NOMO-1 treated with DMSO at 0.1 percent for 48 hours (cell line): ENCODE measurements at regions not wholly inside any gene's neighbourhood (a gene's known extent, or its start where the extent isn't known, plus 50 kb on each side); places are given as distances from the start of the nearest gene placed in this dataset.

Source experiments
- DNase-seq: peaks from one replicate; lab custom pipeline; 2025; ENCODE audit not compliant: unreplicated experiment; lab: John Stamatoyannopoulos, UW

DNA sequence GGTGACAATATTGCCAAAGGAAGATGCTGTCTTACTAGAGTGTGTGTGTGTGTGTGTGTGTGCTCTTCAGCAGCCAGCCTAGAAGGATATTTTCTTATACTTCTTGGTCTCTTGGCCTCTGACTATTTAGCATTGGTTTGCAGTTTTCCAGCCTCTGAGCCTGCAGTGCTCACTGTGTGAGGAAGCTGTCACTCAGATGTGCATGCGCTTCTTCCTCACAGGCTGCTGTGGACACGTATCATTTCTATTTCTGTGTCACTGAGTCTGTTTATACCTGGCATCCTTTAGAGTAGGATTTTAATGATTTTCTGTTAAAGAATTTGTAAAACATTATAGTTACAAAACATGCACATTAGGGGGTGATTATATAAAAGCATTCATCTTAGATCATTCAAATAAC, 83.3 kb downstream of the ALDH8A1 start:
- DNase-seq, result no peak

DNA sequence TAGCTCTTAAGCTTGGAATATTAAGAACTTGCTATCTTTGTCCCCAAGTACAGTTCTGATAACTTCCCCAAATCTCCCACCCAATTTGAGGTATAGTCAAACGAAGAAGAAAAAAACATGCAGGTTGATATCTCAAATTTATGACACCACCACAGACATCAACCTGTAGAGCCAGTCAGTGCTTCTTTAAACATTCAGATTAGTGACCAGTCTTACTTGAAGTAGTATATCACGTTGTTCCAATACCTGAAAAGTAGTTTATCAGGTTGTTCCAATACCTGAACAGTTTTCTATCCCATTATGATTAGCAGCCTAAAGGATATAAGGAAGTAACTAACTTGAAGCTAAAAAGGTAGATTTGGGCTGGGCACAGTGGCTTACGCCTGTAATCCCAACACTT, 85.3 kb downstream of the ALDH8A1 start:
- DNase-seq, result no peak

DNA sequence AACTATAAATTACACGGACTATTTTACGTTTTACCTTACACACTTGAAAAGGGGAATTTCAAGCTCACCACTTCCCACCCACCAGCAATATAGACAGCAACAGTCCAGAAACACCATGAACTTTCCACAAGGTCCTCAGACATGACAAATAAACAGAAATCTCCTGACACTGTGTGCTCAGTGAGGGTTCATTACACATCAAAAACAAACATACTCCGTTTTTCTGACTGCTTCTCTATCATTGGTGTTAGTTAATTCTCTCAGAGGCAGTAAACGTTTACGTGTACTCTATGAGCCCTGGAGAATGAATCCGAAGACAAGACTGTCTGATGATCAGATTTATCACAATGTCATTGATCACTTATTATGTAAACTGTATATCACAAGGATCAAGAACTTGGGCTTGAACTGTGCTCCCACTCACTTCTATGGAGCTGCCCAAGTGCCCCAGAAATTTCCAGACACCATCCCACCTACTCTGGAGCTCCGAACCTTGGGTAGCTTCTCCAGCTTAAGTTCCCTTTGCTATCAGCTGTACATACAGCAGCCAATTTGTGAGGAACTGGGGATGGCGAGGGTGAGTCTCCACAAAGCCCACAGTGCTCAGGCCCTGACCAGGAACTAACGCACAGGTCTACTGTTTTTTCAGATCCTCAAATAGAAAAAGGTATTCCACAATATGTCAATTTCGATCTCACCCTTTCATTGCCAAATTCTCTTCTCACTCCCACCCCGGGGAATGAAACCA, 86.0 kb downstream of the ALDH8A1 start:
- no peak for DNase-seq

DNA sequence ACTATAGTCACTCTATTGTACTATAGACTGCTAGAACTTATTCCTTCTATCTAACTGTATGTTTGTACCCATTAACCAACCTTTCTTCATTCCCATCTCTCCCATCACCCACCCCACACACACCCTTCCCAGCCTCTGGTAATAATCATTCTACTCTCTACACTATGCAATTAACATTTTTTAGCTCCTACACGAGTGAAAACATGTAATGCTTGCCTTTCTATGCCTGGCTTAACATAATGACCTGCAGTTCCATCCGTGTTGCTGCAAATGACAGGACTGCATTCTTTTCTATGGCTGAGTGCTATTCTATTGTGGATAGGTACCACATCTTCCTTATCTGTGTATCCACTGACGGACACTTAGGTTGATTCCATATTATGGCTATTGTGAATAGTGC, 95.5 kb downstream of the ALDH8A1 start:
- DNase-seq, result no peak

DNA sequence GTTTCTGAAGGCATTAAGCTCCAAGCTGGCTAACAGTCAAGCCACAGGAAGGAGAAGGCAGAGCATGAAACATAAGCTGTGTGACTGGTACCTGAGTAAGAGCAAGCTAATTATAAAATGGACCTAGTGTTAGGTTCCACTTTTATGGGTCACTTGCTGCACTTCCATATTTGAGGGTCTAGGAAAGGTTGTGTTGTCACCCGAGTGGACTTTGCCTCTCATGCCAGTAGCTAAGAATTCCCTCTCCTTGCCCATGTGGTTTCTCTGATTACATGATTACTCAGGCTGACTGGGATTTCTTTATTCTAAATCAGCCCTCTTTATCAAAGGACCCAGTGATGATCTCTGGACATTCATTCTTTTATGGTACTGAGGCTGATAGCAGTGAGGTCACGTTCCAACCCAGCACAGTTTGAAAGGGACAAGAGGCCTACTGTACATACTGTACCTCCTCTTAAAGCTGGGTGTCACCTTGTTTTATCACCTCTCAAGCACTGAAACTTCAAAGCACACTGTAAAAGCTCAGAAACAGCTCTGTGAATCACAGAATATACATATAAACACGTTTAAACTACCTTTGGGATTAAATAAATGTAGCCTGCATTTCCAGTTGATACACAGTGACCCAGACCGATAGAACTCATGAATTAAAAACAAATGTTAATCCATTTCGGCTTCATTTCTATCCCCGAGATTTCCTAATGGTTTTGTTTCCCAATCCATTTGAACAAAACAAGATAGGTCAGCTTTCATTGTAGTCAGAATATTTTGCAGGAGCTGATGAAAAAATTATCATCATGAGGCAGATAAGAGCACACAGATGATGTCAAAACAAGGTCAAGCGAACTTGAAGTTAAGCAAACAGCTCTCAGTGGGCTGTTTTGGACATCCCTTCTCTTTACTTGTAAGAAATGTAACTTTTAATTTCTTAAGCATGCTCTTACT, 96.5 kb downstream of the ALDH8A1 start:
- no peak for DNase-seq

DNA sequence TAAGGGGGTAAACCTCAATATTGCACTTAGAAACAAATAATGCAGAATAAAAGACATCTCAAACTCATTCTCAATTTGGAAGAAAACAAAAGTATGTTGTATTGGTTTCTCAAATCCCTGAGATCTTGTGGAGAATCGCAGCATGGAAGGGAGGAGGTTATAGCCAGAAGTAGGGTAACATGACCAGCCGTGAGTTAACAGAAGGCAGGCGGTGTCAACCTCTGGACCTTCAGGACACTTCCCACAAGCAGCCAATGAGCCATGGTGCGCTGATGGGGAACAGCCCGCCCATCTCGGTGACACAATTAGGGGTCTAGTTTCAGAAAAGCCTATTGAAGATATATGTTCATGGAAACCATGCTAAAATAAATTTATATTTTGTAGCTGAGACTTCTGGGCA, 98.4 kb downstream of the ALDH8A1 start:
- DNase-seq, result no peak

DNA sequence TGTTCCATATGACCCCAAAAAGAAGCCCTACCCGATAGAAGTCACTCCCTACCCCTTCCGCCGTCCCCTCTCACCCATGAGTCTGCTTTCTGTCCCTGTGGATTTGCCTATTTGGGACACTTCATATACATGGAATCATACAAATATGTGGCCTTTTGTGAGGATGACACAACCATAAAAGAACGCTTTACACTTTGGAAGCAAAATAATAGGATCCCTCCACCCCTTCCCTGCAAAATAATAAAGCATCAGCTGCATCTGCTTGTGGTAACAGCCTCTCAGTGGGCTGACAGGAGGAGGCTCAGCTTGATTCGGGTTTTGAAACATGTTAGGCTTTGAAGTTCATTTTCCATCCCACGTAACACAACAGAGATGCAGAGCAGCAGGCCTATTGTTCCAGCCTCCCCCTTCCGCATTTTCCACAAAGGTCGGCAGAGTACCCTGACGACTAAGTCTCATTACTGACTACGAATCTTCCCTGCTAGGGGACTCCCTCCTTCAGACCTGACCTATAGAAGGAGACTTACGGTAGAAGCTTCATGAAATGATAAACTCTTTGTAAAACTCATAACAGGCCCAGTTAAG, 99.1 kb downstream of the ALDH8A1 start:
- no peak for DNase-seq

DNA sequence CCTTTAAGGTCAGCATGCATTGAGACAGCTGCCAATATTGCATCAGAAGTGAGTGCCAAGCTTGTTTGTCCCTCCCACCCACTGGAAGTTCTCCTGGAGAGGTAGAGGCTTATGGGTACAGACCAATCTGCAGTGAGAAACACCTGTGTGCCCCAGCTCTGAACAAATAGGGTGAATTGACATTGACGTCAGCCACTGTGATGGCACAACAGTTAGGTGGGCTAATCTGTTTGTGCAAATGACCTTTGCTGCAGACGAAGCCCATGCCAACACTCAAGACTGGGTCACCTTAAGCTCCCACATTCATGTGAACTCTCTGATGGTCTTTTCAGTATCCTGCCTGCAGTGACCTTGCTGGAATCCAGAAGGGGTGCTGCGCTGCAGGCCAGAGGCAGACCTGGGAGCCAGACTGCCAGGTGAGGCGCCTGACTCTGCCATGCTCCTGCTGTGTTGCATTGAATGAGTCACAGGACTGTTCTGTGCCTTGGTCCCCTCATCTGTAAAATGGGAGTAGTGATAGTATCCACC, 99.9 kb downstream of the ALDH8A1 start:
- no peak for DNase-seq

DNA sequence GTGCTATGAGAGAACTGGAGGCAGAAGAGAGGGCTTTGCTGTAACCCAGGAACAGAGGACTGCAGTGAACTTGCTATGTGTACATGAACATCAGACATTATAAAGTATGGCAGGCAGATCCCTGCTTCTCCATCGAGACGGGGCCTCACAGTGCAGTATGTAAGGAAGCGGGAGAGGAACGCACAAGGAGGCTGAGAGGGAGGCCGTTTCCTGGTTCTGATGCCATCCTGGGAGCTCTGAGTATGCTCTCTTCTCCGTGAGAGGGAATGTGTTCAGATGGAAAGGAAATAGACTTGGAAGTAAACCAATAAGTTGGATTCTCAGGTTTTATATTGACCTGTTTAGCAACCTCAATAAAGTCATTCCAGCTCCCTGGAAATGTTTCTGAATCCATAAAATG, 101.8 kb downstream of the ALDH8A1 start:
- DNase-seq, result no peak

DNA sequence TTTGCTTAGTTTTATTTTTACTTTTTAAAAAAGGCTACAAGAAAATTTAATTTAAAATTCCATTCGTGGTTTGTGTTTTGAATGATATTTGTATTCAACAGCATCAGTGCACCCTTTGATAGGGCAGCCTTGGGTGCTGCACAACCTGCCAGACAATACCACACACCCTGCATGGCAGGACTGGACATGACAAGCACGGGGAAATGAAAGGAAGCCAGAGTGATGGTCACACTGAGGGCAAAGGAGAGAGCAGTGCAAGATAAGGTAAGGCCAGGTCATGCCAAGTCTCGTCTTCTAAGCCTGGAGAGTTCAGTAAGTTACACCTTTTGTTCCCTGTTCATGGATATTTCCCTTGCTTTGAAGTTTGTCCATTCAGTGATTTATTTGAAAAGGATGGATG, 103.0 kb downstream of the ALDH8A1 start:
- DNase-seq, result no peak

DNA sequence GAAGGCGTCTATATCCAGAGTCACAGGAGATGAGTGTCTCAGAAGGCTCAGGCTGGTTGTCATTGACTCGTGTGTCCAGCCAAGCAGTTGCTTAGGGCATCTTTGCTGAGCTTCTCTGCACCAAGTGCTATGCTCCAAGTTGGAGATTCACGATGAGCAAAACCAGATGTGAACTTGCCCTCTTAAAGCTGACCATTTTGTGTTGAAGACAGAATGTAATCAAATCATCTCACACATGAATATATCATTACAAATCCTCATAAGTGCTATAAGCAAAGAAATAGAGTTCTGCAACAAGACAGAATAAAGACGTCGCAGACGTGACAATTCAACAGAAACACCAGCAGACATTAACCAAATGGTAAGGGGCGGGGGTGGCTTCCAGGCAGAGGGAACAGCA, 103.9 kb downstream of the ALDH8A1 start:
- DNase-seq, result no peak

DNA sequence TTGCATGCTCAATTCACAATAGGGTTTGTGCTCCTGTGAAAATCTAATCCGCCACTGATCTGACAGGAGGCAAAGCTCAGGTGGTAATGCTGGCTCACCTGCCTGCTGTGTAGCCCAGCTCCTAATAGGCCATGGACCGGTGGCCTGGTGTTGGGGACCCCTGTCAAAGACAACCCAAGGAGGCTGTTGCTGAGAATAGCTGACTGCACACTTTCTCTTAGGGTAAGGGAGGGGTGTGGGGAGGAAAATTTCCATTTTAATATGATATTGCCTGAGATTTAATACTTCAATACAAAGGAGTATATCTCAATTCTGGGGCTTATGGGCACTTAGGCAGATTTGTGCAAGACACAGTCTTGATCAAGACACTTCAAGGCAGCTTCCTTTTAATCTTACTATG, 105.8 kb downstream of the ALDH8A1 start:
- DNase-seq, result no peak

DNA sequence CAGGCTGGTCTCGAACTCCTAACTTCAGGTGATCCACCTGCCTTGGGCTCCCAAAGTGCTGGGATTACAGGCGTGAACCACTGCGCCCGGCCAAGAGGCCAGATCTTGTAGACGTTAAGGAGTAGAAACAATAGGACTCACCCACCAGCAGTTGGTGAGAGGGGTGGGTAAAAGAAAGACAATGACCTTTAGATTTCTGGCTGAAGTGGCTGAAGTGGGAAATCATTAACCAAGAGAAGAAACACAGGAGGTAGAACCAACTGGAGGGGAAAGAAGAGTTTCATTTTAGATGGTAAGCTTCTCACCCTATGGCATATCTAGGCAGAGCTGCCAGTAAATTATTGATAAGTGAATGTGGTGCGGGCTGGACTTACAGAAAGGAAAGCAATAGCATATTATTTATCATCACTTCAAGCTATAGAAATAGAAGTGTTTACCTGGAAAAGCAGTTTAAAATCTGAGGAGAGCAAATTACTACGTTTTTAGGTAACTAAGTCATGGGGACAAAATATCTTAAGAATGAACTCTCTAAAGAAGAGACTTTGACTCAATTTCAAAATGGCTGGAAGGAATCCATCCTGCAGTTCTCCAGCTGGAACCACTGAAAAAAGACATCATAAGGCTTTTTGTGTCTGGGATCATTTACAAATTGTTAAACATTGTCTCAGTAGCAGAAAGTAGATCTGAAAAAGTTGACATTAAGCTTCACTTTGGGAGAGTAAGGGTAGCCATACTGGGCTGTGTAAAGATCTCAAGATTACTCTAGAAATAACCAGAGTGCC, 109.6 kb downstream of the ALDH8A1 start:
- no peak for DNase-seq

DNA sequence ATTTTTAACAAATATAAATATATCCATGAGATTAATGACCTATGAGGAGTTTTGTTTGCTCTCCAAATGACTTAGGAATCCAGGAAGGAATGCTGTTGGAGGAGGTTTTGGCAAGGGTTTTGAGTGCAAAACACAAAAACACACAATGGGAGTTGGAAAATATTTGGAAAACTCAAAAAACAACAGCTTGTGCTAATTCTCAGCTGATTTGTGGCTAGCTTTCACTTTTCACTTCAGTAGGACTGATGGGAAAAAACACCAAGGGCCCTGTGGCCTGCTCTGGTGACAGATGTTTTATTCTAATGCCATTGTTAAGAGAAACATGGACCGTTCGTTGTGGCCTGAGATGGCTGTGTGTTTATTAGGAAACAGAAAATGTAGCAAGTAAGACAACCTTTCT, 113.9 kb downstream of the ALDH8A1 start:
- no peak for DNase-seq

DNA sequence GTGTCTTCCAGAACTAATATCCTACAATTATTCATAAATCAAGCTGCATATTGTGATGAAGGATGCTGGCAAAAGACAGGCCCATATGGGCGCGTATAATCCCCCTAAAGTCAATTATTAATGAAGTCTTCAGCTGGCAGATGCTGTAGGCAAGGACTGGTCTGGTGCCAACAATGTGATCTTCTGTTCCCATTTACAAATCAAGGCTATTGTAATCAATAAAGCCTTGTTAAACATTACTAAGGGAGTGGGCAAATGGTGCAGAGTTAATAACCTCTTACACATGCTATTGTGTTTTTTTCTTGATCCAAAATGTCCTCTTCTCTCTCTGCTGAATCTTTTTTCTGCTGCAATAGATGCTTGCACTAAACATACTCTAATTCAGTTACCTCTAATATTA, 119.0 kb downstream of the ALDH8A1 start:
- DNase-seq, result no peak

DNA sequence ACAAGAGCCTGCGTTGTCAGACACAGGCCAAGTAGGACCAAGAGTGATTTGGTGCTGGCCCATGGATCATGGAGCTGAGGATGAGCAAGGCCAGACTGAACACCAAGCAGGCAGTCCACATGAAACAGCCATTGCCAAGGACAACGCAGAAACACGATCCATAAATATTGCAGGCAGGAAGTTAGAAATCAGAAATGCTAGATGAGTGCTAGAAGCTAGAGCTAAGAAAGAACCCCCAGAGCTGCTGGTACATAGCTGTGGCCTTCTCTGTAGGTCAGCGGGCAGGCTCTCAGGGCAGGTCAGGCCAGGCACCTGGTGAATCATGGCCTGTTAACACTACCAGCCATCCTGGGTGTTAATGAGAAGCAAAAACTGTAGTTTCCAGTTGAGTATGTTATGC, 119.7 kb downstream of the ALDH8A1 start:
- DNase-seq, result no peak

DNA sequence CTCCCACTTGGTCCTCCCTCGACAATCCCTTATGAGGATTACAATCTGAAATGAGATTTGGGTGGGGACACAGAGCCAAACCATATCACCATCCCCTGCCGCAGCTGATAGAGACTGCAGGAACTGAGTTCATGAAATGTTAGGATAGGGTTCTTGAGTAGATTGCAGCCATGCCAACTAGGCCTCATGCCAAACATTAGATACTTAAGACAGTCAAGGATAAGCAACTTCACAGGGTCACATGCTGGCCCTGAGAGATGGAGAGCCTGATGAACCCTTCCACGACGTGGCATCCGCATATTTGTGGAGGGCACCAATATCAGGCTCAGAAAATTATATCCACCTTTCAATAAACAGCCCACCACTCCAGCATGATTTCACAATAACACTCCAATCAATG, 121.3 kb downstream of the ALDH8A1 start:
- no peak for DNase-seq

DNA sequence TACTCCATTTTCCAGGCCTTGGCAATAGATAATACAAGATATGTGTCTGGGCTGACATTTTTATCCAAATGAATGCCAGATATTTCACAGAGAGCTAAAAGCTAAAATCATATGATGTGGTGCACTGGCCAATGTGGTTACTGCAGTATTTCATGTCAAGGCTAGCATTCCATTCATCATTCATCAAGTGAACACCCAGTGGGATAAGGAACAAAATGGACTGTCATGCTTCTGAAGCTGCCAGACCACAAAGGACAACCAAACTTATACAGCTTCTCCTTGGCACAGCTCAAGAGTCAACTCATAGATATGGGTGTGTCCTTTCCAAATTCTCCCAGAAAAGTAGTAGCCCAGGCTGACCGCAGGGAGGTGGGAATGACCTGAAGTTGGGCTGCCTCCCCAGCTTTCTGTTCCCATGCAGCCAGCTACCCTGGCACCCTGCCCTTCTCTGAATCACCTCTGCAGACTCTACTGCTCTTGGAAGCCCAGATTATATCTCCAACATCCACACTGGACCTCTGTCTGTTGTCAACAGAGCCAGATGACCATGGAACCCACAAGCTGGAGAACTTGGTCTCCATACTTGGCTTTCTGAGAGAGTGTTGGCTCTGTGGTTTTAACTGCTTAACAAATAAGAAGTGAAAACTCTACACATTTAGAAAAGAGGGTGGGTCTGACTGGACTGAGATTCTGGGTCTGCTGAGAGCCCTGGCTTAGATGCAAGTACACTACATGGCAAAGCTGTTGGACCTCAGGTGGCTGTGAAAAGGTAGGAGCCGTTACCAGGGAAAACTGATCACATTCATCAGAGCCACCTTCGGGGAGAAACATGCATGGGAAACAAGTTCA, 122.8 kb downstream of the ALDH8A1 start:
- no peak for DNase-seq

DNA sequence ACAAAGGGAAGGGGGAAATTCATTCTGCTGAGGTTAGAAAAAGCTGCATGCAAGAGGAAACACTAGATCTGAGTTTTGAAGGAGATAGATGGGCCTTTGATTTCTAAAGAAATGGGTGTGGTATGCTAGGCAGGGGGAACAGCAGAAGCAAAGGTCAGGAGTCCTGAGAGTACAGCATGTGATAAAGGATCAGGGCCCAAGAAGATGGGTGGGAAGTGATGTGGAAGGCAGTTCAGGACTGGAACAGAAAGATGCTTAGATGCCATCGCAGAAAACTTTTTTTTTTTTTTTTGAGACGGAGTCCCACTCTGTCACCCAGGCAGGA, 126.2 kb downstream of the ALDH8A1 start:
- DNase-seq, result no peak
